GM12875 (cell line): ENCODE measurements at regions not wholly inside any gene's neighbourhood (a gene's known extent, or its start where the extent isn't known, plus 50 kb on each side); places are given as distances from the start of the nearest gene placed in this dataset.

Experiments used
- H3K4me3 ChIP-seq: one replicate; pipeline ENCODE4 v1.5.1; 2011; ENCODE audit warnings: low read depth, low read length, control low read depth
- CTCF ChIP-seq: IDR thresholded peaks from 2 replicates; pipeline ENCODE4 v1.5.1; 2011; ENCODE audit warnings: low read depth, mild to moderate bottlenecking, control low read depth, inconsistent platforms, low read length, moderate library complexity, borderline replicate concordance; ENCODE audit not compliant: insufficient read depth

DNA sequence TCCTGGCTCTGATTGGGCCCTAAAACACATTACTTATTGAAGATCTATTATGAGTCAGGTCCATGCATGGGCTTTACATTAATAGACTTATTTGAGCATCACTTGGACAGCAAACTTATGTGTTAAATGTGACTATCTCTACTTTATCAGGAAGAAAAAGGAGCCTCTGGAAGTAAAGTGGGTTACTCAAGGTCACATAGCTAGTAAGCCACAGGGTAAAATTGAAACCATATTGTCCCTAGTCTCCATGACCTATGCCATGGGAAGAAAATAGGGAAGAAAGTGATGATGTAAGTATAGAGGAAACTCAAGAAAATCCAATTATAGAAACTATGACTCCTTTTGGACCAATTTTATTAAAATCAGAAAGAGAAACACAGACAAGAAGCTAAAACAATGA lies 555.3 kb downstream of the NUF2 start:
- H3K4me3 ChIP-seq: no peak overlapping the region
- TF ChIP-seq CTCF: no peak

- H3K4me3 ChIP-seq: no peak overlapping the region
- no peak for TF ChIP-seq CTCF
Observed at GRCh38 chr1:163885510-163885909, 563.8 kb downstream of the NUF2 start.

GRCh38 chr1:163896001-163896400 lies 574.2 kb downstream of the NUF2 start:
- no peak overlapping the region for H3K4me3 ChIP-seq
- TF ChIP-seq CTCF: no peak

DNA sequence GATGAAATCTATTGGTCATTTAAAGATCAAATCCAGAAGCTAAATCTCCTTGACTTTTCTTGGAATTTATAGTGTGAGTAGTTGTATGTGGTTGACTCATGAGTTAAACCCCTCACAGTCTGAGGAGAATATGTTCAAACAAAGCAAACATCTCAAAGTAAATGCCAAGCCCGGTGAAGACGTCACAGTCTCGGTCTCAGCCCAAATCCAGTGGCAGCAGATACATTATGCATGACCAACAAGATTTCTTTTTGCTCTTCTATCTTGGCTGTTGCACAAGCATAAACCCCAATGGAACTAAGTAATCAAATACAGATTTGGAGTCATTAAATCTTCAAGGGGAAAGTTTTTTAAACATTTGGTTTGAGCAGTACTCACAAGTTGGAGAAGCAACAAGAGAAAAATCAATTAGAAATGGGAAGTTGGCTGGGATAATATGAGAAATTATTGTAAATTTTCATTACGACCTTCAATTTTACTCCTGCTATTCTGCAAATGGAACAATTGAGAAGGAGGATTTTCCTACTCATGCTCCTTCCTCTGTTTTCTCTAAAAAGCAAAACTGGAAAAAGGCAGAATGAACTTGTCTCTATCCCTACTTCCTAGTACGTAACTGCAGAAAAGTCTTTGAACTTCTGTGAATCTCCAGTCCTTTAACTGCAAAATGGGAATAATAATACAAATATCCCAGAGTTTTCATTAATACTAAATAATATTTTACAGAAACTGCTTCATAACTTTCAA lies 575.8 kb downstream of the NUF2 start:
- no peak overlapping the region for H3K4me3 ChIP-seq
- no peak for TF ChIP-seq CTCF

DNA sequence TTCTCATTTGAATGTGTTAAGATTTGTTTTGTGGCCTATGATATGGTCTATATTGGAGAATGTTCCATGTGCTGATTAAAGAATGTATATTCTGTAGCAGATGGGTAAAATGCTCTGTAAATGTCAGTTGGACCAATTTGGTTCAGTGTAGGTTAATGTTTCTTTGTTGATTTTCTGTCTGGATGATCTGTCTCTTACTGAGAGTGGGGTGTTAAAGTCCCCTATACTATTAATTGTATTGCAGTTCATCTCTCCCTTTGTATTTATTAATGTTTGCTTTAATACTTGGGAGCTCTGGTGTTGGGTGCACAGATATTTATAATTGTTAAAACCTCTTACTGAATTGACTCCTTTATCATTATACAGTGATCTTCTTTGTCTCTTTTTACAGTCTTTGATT lies 584.5 kb downstream of the NUF2 start:
- TF ChIP-seq CTCF: no peak
- no peak overlapping the region for H3K4me3 ChIP-seq

DNA sequence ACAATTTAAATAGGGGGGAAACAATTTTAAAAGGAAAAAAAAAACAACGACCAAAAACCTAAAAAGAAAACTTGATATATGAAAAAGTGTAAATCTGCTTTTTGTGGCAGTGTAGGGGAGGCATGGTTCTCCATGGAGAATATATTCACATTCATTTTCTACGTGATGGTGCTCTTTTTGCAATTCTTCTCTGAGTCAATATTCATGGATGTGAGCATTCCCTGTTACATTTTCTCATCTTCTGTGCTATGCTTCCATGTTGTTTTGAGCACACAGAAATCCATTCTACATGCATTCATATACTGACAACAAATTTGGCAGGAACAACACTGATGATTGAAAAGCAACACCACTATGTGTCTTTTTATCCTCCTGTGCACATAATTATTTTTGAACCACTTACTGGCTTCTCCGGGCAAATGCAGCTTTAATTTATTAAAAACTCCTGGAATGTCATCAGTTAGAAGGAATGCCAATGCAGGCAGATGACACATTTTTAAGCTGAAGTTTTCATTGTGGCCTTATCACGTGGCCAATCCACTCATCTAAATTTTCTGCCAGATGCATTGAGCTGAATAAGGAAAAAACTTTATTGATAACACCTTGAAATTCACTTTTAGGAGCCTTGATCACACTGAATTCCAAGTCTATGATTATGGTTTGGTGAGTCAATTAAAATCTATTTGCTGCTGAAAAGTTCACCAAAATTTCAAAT lies 590.6 kb downstream of the NUF2 start:
- H3K4me3 ChIP-seq: no peak overlapping the region
- TF ChIP-seq CTCF: no peak
